ENCODE measurements at regions not wholly inside any gene's neighbourhood (a gene's known extent, or its start where the extent isn't known, plus 50 kb on each side); places are given as distances from the start of the nearest gene placed in this dataset.

DNA sequence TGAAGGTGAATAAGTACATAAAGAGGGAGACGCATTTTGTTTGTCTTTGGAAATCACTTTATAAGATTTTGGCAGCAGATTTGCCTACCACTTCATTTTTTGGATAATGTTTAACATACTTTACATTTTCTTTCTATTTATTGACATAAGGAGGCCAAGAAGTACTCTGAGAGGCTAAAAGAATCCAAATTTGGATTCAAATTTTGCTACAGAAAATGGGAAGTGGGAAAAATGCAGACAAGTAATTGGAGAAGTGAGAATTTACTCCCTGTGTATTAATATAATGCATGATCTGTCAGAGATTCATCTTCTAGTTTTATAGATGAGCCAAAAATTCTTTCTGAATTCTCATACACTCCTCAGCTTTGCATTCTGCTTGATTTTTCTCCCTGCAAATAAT lies 411.2 kb upstream of the CTNND2 start:
- no peak for TF ChIP-seq CTCF (IDR thresholded peaks at IDR 0.05; ENCODE audit: unreplicated experiment)
- no peak overlapping the region for H3K27ac Mint-ChIP-seq (ENCODE audit: low read depth, unreplicated experiment)
- no TSS peak for BruUV-seq (replicated peaks)
- no peaks in the 10 kb centered on the region for H3K9me3 Mint-ChIP-seq (ENCODE audit: unreplicated experiment)
- DNase-seq (ENCODE audit: unreplicated experiment): no peak
- ChIA-PET POLR2A (no interaction called here), CTCF (interaction anchor here (1.1 to 1.2 kb wide), 2 partner anchors 33 to 1164 kb away, joined by 3 read pairs; no protein-coding TSS in a partner anchor)
- H3K4me3 Mint-ChIP-seq (ENCODE audit: unreplicated experiment): no peak overlapping the region
- H3K27me3 Mint-ChIP-seq (ENCODE audit: insufficient read depth, unreplicated experiment): no peaks in the 10 kb centered on the region
- intact Hi-C loops (cut with micrococcal nuclease): no loop called here
- peaks cover 7% of the 10 kb centered on the region for H3K4me1 Mint-ChIP-seq (ENCODE audit: insufficient read depth, unreplicated experiment)
- no peaks in the 10 kb centered on the region for H3K36me3 Mint-ChIP-seq (ENCODE audit: insufficient read depth, unreplicated experiment)

GRCh38 chr5:12313602-12314001 lies 409.4 kb upstream of the CTNND2 start:
- no peak overlapping the region for H3K27ac Mint-ChIP-seq (ENCODE audit: low read depth, unreplicated experiment)
- no peaks in the 10 kb centered on the region for H3K27me3 Mint-ChIP-seq (ENCODE audit: insufficient read depth, unreplicated experiment)
- H3K4me1 Mint-ChIP-seq (ENCODE audit: insufficient read depth, unreplicated experiment): peaks cover 7% of the 10 kb centered on the region
- TF ChIP-seq CTCF (IDR thresholded peaks at IDR 0.05; ENCODE audit: unreplicated experiment): no peak
- H3K36me3 Mint-ChIP-seq (ENCODE audit: insufficient read depth, unreplicated experiment): no peaks in the 10 kb centered on the region
- DNase-seq (ENCODE audit: unreplicated experiment): no peak
- ChIA-PET CTCF (no interaction called here), POLR2A (no interaction called here)
- intact Hi-C loops (cut with micrococcal nuclease): no loop called here
- H3K9me3 Mint-ChIP-seq (ENCODE audit: unreplicated experiment): no peaks in the 10 kb centered on the region
- no TSS peak for BruUV-seq (replicated peaks)
- no peak overlapping the region for H3K4me3 Mint-ChIP-seq (ENCODE audit: unreplicated experiment)

DNA sequence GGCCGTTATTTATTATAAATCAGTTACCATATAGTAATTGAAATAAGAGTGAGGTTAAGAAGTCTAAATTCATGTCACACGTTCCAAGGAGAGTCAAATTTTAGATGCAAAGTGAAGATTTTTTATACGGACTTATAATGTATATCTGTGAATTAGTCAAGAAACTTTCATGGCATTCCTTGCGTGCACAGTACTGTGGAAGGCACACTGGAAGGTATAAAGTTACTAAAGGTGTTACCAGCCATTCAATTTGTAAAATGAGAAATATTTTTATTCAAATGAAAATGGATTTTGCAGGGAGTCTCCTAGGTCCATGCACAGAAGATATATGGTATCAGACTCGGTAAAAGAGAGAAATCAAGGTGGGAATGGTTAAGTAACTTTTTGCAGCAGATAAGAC lies 408.1 kb upstream of the CTNND2 start:
- H3K36me3 Mint-ChIP-seq (ENCODE audit: insufficient read depth, unreplicated experiment): no peaks in the 10 kb centered on the region
- POLR2A ChIA-PET: no interaction called here
- H3K27me3 Mint-ChIP-seq (ENCODE audit: insufficient read depth, unreplicated experiment): no peaks in the 10 kb centered on the region
- peaks cover 7% of the 10 kb centered on the region for H3K4me1 Mint-ChIP-seq (ENCODE audit: insufficient read depth, unreplicated experiment)
- no peak overlapping the region for H3K27ac Mint-ChIP-seq (ENCODE audit: low read depth, unreplicated experiment)
- H3K4me3 Mint-ChIP-seq (ENCODE audit: unreplicated experiment): no peak overlapping the region
- CTCF ChIA-PET: no interaction called here
- H3K9me3 Mint-ChIP-seq (ENCODE audit: unreplicated experiment): no peaks in the 10 kb centered on the region
- no peak for TF ChIP-seq CTCF (IDR thresholded peaks at IDR 0.05; ENCODE audit: unreplicated experiment)
- intact Hi-C loops (cut with micrococcal nuclease): no loop called here
- no peak for DNase-seq (ENCODE audit: unreplicated experiment)
- no TSS peak for BruUV-seq (replicated peaks)

DNA sequence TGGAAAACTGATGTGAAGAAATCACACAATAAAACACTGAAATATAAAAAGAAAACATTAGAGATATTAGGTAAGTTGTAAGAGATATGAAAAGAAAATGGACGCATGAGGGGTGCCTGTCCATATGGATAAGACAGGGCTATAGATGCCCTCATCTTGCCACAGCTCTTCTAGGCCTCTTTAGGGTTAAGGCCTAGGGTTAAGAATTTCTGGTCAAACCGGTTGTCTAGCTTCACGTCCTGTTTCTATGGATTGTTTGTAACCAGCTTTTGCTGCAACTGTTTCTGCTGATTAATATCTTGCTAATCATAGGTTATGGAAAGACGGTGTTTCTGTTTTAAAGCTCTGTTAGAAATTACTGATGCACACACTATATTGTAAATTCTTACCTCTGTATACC lies 389.9 kb upstream of the CTNND2 start:
- intact Hi-C loops (cut with micrococcal nuclease): loop anchor here (10.0 kb wide), 1 partner anchor 1661 kb away; no protein-coding TSS in a partner anchor
- no peak overlapping the region for H3K27ac Mint-ChIP-seq (ENCODE audit: low read depth, unreplicated experiment)

More for the DNA sequence above, 389.9 kb upstream of the CTNND2 start:
- Mint-ChIP-seq H3K36me3 (ENCODE audit: insufficient read depth, unreplicated experiment) (peaks cover 6% of the 10 kb centered on the region), H3K9me3 (ENCODE audit: unreplicated experiment) (peaks cover 9% of the 10 kb centered on the region), H3K27me3 (ENCODE audit: insufficient read depth, unreplicated experiment) (no peaks in the 10 kb centered on the region), H3K4me1 (ENCODE audit: insufficient read depth, unreplicated experiment) (no peaks in the 10 kb centered on the region), H3K4me3 (ENCODE audit: unreplicated experiment) (no peak overlapping the region)
- no TSS peak for BruUV-seq (replicated peaks)
- no peak for DNase-seq (ENCODE audit: unreplicated experiment)
- CTCF ChIA-PET: interaction anchor here (1.1 to 2.9 kb wide), 4 partner anchors 21 to 1663 kb away, joined by 3 to 20 read pairs (median 3); no protein-coding TSS in a partner anchor
- POLR2A ChIA-PET: no interaction called here
- TF ChIP-seq CTCF (IDR thresholded peaks at IDR 0.05; ENCODE audit: unreplicated experiment): no peak

All from MCF 10A (cell line).